IMR-90 (cell line): ENCODE measurements at regions not wholly inside any gene's neighbourhood (a gene's known extent, or its start where the extent isn't known, plus 50 kb on each side); places are given as distances from the start of the nearest gene placed in this dataset.

Source experiments
- ATAC-seq: fragments of 200-7000 bp; cut with Tn5 transposase; 2 replicates; pipeline ENCODE4 v1.9.1; 2020; ENCODE audit warnings: low read depth, mild to moderate bottlenecking, moderate library complexity
- BruUV-seq: library from RNA; stranded (reverse); fragments of 400-500 nt; replicated peaks from 2 replicates; lab custom pipeline; 2021; lab: Mats Ljungman, UMichigan
- CTCF ChIA-PET: fragments of 300-600 bp; formaldehyde crosslinking; extraction: SDS; loops from one replicate; lab custom pipeline; 2021; ENCODE audit warnings: antibody characterized with exemption; lab: Yijun Ruan, JAX
- POLR2A ChIA-PET: fragments of 300-600 bp; sonication (Branson Sonifier 250); formaldehyde crosslinking; loops from one replicate; lab custom pipeline; 2022; ENCODE audit warnings: antibody characterized with exemption; ENCODE audit not compliant: unreplicated experiment; lab: Charles Lee
- DNase-seq: peaks from one replicate; pipeline ENCODE4 v3.0.0; 2013
- H2AFZ ChIP-seq: replicated peaks from 2 replicates; pipeline ENCODE3; 2013; ENCODE audit warnings: low read length, mild to moderate bottlenecking; ENCODE audit not compliant: poor library complexity
- H2AK5ac ChIP-seq: 2 replicates; pipeline ENCODE4 v1.6.1; 2013; ENCODE audit warnings: low read depth, low read length, inconsistent platforms
- H2AK9ac ChIP-seq: replicated peaks from 2 replicates; pipeline ENCODE3; 2013; ENCODE audit warnings: mild to moderate bottlenecking, low read depth, low read length, moderate library complexity; ENCODE audit not compliant: poor library complexity
- H2BK120ac ChIP-seq: 2 replicates; pipeline ENCODE4 v1.6.1; 2013; ENCODE audit warnings: low read depth, low read length, inconsistent platforms
- H2BK15ac ChIP-seq: 3 replicates; pipeline ENCODE4 v1.6.1; 2013; ENCODE audit warnings: low read depth, low read length, inconsistent platforms
- H2BK20ac ChIP-seq: 2 replicates; pipeline ENCODE4 v1.6.1; 2013; ENCODE audit warnings: low read depth, mild to moderate bottlenecking, inconsistent platforms, low read length, moderate library complexity
- H2BK5ac ChIP-seq: 2 replicates; pipeline ENCODE4 v1.6.1; 2013; ENCODE audit warnings: mild to moderate bottlenecking, low read depth, low read length, inconsistent platforms; ENCODE audit not compliant: poor library complexity, severe bottlenecking
- H3K14ac ChIP-seq: replicated peaks from 2 replicates; pipeline ENCODE4 v1.6.1; 2013; ENCODE audit warnings: low read depth, low read length, inconsistent platforms
- H3K18ac ChIP-seq: 2 replicates; pipeline ENCODE4 v1.6.1; 2013; ENCODE audit warnings: low read depth, low read length, control low read depth
- H3K23ac ChIP-seq: 2 replicates; pipeline ENCODE4 v1.6.1; 2013; ENCODE audit warnings: low read depth, low read length, inconsistent platforms
- H3K27ac ChIP-seq: 2 replicates; pipeline ENCODE4 v1.5.1; 2013; ENCODE audit warnings: mild to moderate bottlenecking, control low read depth, low read length; ENCODE audit not compliant: insufficient read depth
- H3K27me3 ChIP-seq: 2 replicates; pipeline ENCODE4 v1.6.1; 2013; ENCODE audit warnings: low read length; ENCODE audit not compliant: control insufficient read depth, insufficient read depth
- H3K36me3 ChIP-seq: 2 replicates; pipeline ENCODE4 v1.6.1; 2013; ENCODE audit warnings: low read length, mixed read lengths; ENCODE audit not compliant: control insufficient read depth, insufficient read depth
- H3K4ac ChIP-seq: 2 replicates; pipeline ENCODE4 v1.6.1; 2013; ENCODE audit warnings: low read depth, low read length, inconsistent platforms
- H3K4me1 ChIP-seq: 2 replicates; pipeline ENCODE4 v1.6.1; 2013; ENCODE audit warnings: low read length, mixed read lengths; ENCODE audit not compliant: control insufficient read depth, insufficient read depth
- H3K4me2 ChIP-seq: 2 replicates; pipeline ENCODE4 v1.6.1; 2013; ENCODE audit warnings: low read depth, mild to moderate bottlenecking, control low read depth, low read length, moderate library complexity
- H3K4me3 ChIP-seq: 2 replicates; pipeline ENCODE4 v1.5.1; 2013; ENCODE audit warnings: low read depth, mild to moderate bottlenecking, control low read depth, low read length, moderate library complexity; ENCODE audit not compliant: insufficient read depth
- H3K56ac ChIP-seq: 2 replicates; pipeline ENCODE4 v1.6.1; 2013; ENCODE audit warnings: low read length, inconsistent platforms; ENCODE audit not compliant: insufficient read depth; ENCODE audit errors: extremely low read depth
- H3K79me1 ChIP-seq, 2 experiments: 2 replicates each; pipeline ENCODE4 v1.6.1; 2013; ENCODE audit warnings: low read length in 2 of 2, inconsistent platforms in 1 of 2, low read depth in 1 of 2
- H3K9ac ChIP-seq: 2 replicates; pipeline ENCODE4 v1.6.1; 2013; ENCODE audit warnings: low read depth, low read length, control low read depth
- H3K9me1 ChIP-seq: 2 replicates; pipeline ENCODE4 v1.6.1; 2013; ENCODE audit warnings: low read length, inconsistent platforms; ENCODE audit not compliant: insufficient read depth
- H3K9me3 ChIP-seq: 2 replicates; pipeline ENCODE4 v1.6.1; 2013; ENCODE audit warnings: low read length; ENCODE audit not compliant: control insufficient read depth, insufficient read depth
- H4K20me1 ChIP-seq: 2 replicates; pipeline ENCODE4 v1.6.1; 2013; ENCODE audit warnings: low read length, inconsistent platforms; ENCODE audit not compliant: insufficient read depth
- H4K5ac ChIP-seq: 2 replicates; pipeline ENCODE4 v1.6.1; 2013; ENCODE audit warnings: mild to moderate bottlenecking, low read depth, low read length, control low read depth
- H4K8ac ChIP-seq, 2 experiments: 2 replicates each; pipeline ENCODE4 v1.6.1; 2013; ENCODE audit warnings: low read depth in 2 of 2, low read length in 2 of 2, control low read depth in 1 of 2, inconsistent platforms in 1 of 2
- H4K91ac ChIP-seq: 2 replicates; pipeline ENCODE4 v1.6.1; 2013; ENCODE audit warnings: low read depth, low read length, inconsistent platforms; ENCODE audit not compliant: insufficient read depth
- BHLHE40 ChIP-seq: fragments of 150-350 bp; IDR thresholded peaks from 2 replicates; pipeline ENCODE4 v1.6.1; 2016; ENCODE audit warnings: mild to moderate bottlenecking, low read depth, low read length
- CHD1 ChIP-seq: IDR thresholded peaks from 2 replicates; pipeline ENCODE4 v1.6.1; 2012; ENCODE audit warnings: low read depth, low read length, improper control_type of control experiment
- FOS ChIP-seq: fragments of 150-350 bp; IDR thresholded peaks from 2 replicates; pipeline ENCODE4 v1.6.1; 2016; ENCODE audit warnings: low read depth, low read length
- RCOR1 ChIP-seq: IDR thresholded peaks from 2 replicates; pipeline ENCODE4 v1.6.1; 2012; ENCODE audit warnings: mild to moderate bottlenecking, low read length, improper control_type of control experiment; ENCODE audit not compliant: insufficient replicate concordance
- RFX5 ChIP-seq: IDR thresholded peaks from 2 replicates; pipeline ENCODE4 v1.8.0; 2012; ENCODE audit warnings: low read depth, mild to moderate bottlenecking, low read length, moderate library complexity
- SMC3 ChIP-seq: fragments of 150-350 bp; IDR thresholded peaks from 2 replicates; pipeline ENCODE4 v1.6.1; 2016; ENCODE audit warnings: low read depth, mild to moderate bottlenecking, antibody characterized with exemption, low read length, moderate library complexity
- USF2 ChIP-seq: fragments of 150-350 bp; IDR thresholded peaks from 2 replicates; pipeline ENCODE4 v1.6.1; 2017; ENCODE audit warnings: mild to moderate bottlenecking, antibody characterized with exemption, low read length, low read depth
- WGBS, 2 experiments: methylation state at CpG; one replicate each; pipeline versions ENCODE4 v1.1.5 to v1.1.7; 2013; ENCODE audit warnings: missing lambda C conversion rate in 2 of 2; ENCODE audit not compliant: insufficient read length in 1 of 2; ENCODE audit errors: extremely low coverage in 2 of 2; 5-methylcytosine and 5-hydroxymethylcytosine counted together
- dilution Hi-C: fragments of 300-500 bp; cut with HindIII; formaldehyde crosslinking; loops from one replicate; pipeline ENCODE4 v1.14.3; 2018; ENCODE audit warnings: low sequenced_read_pairs; ENCODE audit not compliant: unreplicated experiment
- in situ Hi-C: fragments of 300-500 bp; cut with MboI; formaldehyde crosslinking; loops from 3 replicates; pipeline ENCODE4 v1.14.3; 2019; ENCODE audit warnings: low sequenced_read_pairs, inconsistent platforms, mixed read lengths
- intact Hi-C: fragments of 100-400 bp; cut with micrococcal nuclease; formaldehyde crosslinking; loops from 2 replicates; pipeline ENCODE4 v1.10.0; 2022

GRCh38 chr5:91433861-91434260 is 50.7 kb upstream of the ARRDC3 start:
- POLR2A ChIA-PET = no interaction called here
- CTCF ChIA-PET = no interaction called here
- TF ChIP-seq USF2 (no peak), CHD1 (no peak), FOS (no peak), RCOR1 (no peak), BHLHE40 (no peak), SMC3 (no peak), RFX5 (no peak)
- dilution Hi-C loops = no loop called here
- ATAC-seq (no peak), DNase-seq (no peak)
- no peak overlapping the region for H4K8ac ChIP-seq
- in situ Hi-C loops = no loop called here
- no peak overlapping the region for H2BK20ac ChIP-seq
- H3K9me3 ChIP-seq = 0 out of 2 replicates have a peak, but pooled peaks cover 1% of the 10 kb centered on the region
- no peak overlapping the region for H4K5ac ChIP-seq
- intact Hi-C loops = no loop called here
- H4K91ac ChIP-seq = no peak overlapping the region
- BruUV-seq = no TSS peak
- no CpG with 5 or more reads among the region's 1 CpG for WGBS, 2 experiments
- no peaks in the 10 kb centered on the region for H3K27me3 ChIP-seq
- no peaks in the 10 kb centered on the region for H3K36me3 ChIP-seq
- no peaks in the 10 kb centered on the region for H3K9me1 ChIP-seq
- H3K79me1 ChIP-seq = no peaks in the 10 kb centered on the region
- no peak overlapping the region for H3K4ac ChIP-seq
- no peaks in the 10 kb centered on the region for H3K4me1 ChIP-seq
- no peak overlapping the region for H2BK120ac ChIP-seq
- H3K4me2 ChIP-seq = no peak overlapping the region
- no peak overlapping the region for H2AK5ac ChIP-seq
- H3K18ac ChIP-seq = no peak overlapping the region
- H3K56ac ChIP-seq = no peak overlapping the region
- no peak overlapping the region for H3K4me3 ChIP-seq
- H2AFZ ChIP-seq = no peak overlapping the region
- no peak overlapping the region for H3K27ac ChIP-seq
- no peak overlapping the region for H2BK5ac ChIP-seq
- H3K23ac ChIP-seq = no peak overlapping the region
- H2AK9ac ChIP-seq = no peak overlapping the region
- H3K9ac ChIP-seq = no peak overlapping the region
- no peak overlapping the region for H3K14ac ChIP-seq
- H4K20me1 ChIP-seq = no peaks in the 10 kb centered on the region
- no peak overlapping the region for H2BK15ac ChIP-seq
